Embryonic facial prominence (tissue), 1 donor: ENCODE measurements at regions not wholly inside any gene's neighbourhood (a gene's known extent, or its start where the extent isn't known, plus 50 kb on each side); places are given as distances from the start of the nearest gene placed in this dataset.
"Not testable (repeated sequence)": the region's sequence is repeated elsewhere in the genome, so short reads cannot be mapped to it uniquely, and the experiment has no call there.

Experiments
- DNase-seq: peaks from one replicate; pipeline ENCODE4 v3.0.0-alpha.2; 2016; ENCODE audit errors: extremely low spot score

DNA sequence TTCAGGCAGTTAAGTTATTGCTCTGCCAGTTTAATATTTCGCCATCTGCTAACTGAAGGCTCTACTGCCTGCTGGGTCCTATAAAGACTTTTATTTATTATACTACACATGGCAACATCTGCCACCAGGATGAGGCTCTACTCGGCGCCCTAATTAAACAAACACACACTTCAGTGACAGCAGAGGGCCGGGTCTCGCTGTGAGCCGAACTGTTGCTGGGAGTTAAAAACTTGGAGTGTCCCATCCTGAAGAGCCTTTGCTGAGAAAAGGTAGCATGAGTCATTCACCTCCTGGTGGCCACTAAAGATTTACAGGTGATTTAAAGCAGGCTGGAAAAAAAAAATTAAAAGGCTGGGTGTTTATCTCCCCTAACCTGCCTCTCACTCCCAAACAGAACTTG lies 183.7 kb downstream of the NPIPA8 start:
- not testable (repeated sequence) for DNase-seq

DNA sequence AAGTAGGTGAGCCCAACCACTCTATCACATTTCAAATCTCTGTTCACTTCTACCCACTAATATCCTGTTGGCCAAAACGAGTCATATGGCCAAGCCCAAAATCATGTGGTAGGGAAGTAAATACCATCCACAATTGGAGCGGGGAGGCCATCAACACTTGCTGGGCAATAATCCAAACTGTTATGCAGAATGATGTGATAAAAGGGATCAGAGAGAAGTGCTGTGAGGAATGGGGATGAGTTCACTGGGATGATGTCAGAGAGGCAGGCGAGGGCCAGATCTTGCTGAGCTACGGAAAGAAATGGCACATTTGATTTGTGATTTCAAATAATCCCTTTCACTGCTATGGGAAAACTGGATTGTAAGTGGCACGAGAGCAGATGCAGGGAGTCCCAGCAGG lies 188.4 kb downstream of the NPIPA8 start:
- DNase-seq, result not testable (repeated sequence)

DNA sequence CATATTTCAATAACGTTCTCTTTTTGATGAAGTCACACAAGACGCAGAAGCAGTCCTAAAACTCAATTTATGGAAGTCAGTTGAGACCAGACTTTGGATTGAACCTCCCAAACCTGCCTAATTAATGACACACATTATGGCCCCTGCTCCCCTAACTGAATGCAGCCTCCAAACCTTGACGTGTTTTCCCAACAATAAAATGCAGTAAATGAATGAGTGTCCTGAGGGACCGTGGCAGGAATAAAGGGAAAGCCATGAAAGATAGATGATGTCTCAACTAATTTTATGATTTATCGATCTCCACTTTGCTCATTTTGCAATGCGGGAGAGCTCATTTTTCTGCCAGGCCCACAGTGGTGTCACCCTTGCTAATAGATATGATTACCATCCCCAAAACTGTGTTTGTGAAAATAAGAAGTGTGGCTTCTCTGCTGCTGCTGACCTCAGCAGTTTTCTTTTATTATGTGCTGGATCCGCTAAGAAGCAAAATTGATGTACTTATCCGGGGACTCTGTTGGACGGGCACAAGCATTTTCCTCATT lies 189.9 kb downstream of the NPIPA8 start:
- DNase-seq, result not testable (repeated sequence)

DNA sequence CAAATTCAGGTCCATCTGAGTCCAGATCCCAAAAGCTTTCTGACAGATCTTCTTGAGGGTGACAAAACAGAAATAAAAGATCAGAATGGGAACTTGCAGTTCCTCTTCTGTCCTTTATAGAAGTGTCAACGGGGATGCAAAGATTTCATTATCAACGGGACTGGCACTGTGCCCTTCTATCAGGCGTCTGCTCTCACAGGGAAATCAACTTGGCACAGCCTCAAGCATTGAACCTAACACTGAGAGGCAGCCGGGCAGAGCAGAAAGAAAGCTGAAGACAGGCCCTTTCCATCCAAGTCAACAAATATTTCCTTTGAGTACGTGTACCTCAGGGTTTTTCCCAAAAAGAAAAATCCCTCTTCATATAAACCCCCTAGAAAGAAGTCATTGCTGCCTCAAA lies 194.5 kb downstream of the NPIPA8 start:
- not testable (repeated sequence) for DNase-seq

DNA sequence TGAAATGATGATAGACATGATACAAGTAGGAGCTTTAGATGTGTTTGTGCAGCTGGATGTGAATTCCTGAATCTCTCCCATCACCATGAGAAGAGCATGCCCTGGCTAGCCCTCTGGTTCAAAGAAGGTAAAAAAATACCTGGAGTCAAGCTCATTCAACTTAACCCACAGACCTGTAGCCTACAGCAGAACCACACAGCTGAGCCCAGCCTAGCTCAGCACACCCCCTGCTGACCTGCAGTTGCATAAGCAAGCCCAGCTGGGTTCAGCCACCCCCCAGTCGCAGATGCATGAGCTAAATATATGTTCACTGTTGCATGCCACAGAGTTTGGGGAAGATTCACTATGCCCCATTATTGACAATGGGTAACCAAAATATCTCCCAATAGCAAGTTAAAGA lies 200.2 kb downstream of the NPIPA8 start:
- DNase-seq, result not testable (repeated sequence)

DNA sequence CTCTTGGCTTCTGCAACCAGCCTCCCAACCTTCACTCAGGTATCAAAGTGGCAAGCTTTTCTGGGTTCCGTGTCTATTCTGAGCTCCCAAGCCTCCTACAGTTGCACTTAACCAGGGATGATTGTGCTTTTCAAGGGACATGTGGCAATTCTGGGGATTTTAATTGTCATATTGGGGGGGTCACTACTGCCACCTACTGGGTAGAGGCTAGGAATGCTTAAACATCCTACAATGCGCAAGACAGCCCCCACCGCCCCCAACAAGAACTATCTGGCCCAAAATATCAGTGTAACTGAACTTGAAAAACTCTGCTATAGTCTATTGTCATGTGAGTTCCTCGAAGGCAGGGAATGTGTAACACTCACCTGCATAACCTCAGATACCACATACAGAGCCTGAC lies 201.5 kb downstream of the NPIPA8 start:
- DNase-seq, result not testable (repeated sequence)

DNA sequence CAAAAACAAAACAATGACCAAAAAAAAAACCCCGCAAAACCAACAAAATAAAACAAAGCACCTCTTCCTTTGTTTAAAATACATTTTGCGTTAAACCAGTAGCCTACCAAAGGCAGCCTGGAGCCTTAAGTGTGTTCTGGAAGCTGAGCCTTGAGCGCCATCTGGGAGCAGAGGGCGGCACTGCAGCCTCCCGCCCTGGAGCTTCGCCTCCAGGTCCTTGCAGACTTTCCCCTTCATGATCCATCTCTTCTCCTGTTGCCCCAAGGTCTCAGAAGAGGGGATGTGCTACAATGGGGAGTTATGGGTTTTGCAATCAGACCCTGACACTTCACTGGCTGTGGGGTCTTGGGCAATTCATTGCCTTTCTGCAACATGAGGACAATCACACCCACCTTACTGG lies 204.9 kb downstream of the NPIPA8 start:
- not testable (repeated sequence) for DNase-seq

DNA sequence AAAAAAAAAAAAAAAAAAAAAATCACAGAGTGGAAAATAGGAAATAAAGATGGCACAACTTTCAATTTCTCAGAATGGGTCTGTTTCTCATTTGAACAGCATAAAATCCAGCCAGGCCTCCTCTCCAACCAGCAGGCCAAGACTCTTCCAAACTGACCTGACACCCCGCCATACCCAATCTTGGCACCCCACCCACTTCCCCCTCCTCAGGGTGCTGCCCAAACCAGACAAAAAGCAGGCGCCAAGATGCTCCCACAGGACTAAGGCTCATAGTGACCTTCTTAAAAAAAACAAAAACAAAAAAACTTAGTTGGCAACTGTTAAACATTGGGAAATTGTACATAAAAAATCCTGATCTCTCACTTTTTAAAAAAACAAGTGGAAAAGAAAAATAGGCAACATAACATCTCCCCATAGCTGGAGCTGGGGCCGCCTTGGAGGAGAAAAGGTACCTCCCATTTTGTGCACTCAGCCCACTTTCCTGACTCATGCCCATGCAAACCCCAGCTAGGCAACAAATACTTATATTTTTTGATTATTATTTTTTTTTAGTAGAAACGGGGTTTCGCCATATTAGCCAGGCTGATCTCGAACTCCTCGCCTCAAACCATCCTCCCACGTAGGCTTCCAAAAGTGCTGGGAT lies 205.9 kb downstream of the NPIPA8 start:
- DNase-seq, result not testable (repeated sequence)

DNA sequence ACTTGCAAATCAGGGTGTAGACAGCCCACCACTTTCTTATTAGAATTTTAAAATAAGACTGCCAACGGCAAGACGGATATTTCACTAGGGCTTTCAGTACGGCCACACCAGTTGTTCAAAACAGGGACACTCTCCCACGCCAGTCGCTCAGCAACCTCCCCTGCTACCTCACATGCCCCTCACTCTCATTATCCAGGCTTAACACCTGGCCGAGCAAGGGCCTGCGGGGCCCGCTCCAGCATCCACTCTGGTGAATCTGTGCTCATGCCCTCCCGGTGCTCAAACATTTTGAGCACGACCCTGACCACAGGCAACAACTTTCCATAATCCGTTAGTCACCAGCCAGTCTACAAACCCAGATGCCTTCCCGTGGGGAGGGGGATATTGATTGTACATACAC lies 209.5 kb downstream of the NPIPA8 start:
- not testable (repeated sequence) for DNase-seq

DNA sequence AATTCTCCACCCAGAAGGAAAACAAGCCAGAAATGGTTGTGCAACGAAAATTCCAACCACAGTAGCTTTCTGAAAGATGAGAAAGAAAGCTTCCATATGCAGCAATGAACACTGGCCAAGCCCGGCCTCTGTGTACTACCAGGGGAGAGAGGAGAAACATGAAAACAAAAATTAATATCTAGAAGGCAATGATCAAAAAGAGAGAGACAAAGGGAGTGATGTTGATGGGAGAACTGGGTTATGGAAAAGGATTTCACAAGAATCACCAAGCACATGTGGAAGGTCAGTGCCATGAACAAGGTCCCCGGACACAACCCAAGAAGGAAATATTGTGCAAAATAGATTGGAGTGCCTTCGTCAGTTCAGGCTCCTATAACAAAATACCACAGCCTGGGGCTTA lies 217.4 kb downstream of the NPIPA8 start:
- DNase-seq, result not testable (repeated sequence)

DNA sequence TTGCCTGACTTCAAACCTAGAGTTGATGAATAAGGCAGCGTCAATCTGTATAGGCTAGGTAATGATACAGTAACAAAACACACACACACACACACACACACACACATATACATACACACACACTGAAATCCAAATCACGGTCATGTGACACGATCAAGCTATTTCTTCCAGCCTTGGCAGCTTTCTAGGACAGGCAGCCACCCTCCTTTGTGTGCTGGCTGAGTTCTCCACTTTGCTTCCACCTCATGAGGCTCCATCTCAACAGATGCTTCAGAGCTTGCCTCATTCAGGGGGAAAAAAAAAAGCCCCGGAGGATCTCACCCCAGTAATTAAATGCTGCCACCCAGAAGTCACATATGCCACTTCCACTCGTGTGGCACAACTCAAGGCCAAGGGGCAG lies 217.9 kb downstream of the NPIPA8 start:
- not testable (repeated sequence) for DNase-seq

DNA sequence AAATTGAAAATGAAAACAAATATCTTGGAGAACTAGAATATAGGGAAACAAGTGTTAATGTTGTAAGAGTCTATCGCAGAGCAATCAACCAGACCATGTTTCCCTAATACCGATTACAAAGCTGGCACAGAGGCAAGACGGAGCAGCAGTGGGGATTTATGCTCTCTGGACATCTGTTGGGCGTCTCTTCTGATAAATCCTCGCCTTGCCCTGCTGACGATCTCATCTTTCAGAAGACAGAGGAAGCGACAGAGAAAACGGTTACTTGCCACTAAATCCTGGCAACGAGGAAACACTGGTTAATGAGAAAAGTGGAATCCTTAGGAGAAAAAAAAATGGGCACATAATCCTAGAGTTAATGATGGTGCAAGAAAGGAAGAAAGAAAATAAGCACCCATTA lies 218.5 kb downstream of the NPIPA8 start:
- DNase-seq, result not testable (repeated sequence)

DNA sequence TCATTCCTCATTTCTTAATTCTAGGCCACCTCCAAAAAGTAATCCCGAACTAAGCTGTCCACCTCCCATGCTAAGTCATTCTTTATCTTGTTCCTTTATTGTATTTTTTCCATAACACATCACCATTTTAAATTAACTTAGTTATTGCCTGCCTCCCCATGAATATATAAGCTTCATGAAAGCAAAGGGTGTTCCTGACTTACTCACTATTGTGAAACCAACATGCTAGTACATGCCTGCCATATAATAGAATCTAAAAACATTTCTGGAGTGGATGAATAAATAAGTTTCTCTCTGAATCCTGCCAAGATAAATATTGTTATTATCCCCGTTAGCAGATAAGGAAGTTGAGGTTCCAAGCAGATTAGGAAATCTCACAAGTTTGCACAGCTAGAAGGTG lies 232.1 kb downstream of the NPIPA8 start:
- not testable (repeated sequence) for DNase-seq

DNA sequence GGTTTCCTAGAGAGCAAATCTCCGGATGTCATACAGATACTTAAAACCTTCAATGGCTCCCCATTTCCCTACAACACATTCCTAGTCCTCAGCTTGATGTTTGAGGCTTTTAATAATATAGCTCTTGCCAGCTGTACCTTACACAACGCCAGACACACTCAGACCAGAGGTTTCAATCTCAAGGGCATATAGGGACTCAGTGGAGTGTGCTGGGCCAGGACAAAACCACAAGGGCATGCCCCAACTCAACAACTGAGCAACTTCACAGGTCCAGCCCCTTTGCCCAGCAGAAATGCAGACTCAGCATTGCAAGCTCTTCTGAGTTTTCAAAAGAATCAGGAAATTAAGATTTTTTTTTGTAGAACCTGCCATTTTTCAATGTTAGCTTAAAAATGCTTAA lies 235.5 kb downstream of the NPIPA8 start:
- not testable (repeated sequence) for DNase-seq

DNA sequence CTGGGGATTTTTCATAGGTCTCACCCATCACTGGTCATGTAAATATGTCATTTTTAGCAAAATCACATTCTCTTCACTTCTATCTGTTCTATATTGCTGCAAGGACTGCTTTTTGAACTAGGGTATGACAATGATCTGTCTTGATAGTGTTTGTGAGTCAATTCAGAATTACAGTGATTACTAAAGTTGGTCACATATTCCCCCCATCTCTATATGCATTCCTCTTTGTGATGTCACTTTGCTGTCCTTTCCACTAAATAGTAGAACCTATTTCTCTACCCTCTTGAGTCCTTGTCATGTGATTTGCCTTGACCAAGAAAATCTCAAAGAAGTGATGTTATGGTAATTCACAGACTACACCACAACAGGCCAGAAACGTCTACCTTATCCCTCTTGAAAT lies 243.9 kb downstream of the NPIPA8 start:
- DNase-seq, result not testable (repeated sequence)

DNA sequence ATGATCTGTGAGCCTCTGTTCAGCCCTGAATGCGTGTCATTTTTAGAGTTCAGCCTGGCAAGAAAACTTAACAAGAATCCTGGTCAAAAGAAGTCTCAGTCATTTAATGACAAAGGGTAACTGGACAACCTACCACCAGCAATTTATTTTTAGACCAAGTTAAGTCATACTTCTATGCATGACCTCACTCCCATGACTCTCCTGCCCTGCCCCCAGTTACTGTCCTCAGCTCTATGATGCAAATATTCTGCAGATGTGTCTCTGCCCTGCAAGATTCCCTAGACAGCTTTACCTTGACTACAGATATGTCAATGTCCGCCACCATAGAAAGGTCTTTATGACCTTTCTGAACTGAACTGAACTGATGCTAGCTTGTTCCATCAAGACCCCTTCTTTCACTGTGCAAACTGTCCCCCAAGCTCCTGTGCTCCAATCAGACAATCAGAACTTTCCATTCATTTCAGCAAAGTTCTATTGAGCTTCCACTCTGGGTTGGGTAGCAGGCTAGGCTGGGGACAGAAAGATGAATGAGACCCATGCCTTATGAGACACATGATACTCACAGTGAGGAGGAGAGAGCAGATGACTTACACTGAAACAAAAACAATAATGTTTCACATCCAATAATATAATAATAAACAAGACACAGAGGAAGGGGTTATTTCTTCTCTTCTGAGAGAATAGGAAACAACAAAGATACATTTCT lies 255.7 kb downstream of the NPIPA8 start:
- DNase-seq, result not testable (repeated sequence)

DNA sequence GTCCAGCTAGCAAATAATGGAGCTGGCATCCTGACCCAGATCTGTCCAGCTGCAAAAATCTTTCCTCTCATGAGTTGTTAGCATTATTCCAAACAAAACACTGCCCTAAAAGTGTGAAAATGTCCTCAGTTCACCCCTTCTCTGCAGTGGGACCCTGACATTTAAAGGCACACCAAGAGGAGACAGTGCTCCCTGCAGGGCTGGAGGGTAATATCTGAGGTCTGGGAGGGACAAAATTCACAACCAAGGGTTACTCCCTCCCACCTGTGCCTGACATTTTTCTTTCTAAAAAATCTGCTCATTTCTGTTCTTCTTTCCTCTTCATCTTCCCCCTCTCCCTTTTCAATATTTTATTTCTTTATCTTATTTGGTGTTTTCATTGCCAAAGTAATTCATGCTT lies 258.6 kb downstream of the NPIPA8 start:
- not testable (repeated sequence) for DNase-seq

DNA sequence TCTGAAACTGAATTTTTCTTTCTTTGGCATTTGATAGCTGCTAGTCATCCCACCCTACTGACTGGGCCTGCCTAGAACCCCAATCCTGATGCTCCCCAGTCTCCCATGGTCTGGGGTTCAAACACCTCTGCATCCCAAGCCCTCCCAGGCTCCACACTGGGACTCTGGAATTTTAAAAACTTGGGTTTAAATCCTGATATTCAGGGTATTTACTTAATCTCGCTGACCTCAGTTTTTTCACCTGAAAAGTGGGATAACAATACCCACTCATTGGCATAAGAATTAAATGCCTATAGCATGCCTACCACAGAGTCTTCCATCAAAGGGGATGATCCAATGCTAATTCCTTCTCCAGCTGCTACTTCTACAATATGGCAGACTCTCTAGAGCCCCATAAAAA lies 264.4 kb downstream of the NPIPA8 start:
- no peak for DNase-seq

DNA sequence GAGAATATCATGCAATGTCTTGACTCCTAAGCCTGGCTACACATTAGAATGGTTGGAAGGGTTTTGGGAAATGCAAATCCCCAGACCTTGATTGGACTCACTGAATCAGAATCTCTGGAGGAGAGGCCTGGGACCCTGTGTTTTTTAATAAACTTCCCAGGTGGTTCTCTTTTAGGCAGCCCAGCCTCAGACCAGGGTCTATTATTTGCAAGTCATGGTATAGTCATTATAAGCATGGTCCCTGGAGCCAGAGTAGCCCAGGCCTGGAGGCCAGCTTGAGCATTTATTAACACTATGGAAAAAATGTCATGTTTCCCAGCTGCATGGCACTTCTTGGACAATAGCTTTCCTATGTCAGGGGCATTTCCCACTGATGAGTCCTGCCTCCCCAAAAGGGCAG lies 266.9 kb downstream of the NPIPA8 start:
- DNase-seq, result no peak

DNA sequence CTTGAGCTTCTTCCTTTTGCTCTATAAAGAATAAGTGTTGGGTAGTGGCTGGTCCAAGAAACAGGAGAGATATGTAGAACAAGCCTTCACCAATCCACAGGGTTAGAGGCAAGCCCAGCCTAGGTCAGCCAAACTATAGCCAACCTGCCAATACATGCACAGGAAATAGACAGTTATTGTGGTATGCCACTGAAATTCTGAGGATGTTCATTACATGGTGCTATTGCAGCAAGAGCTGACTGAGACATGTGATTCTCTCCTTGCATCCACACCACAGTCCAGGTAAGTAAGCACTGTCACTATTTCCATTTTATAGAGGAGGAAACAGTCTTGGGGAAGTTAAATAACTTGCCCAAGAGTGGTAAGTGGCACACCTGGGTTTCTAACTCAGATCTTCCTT lies 268.1 kb downstream of the NPIPA8 start:
- DNase-seq, result no peak

DNA sequence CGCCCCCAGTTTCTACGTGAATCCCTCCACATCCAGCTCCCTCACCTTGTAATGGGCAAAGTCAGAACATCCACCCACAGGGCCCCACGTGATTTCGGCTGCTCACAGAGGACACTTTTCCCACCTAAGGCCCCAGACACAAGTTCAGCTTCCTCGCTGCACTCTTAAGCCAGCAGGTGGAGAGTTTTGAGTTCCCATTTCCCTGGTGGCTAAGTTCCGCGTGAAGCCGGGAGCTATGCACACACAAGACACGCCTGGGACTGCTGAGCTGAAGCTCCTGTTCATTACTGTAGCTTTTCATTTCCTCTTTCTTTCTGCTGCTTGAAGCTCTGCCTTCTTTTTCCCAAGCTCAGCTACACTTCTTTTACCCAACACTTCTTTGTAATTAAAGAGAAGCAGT lies 273.8 kb downstream of the NPIPA8 start:
- no peak for DNase-seq

DNA sequence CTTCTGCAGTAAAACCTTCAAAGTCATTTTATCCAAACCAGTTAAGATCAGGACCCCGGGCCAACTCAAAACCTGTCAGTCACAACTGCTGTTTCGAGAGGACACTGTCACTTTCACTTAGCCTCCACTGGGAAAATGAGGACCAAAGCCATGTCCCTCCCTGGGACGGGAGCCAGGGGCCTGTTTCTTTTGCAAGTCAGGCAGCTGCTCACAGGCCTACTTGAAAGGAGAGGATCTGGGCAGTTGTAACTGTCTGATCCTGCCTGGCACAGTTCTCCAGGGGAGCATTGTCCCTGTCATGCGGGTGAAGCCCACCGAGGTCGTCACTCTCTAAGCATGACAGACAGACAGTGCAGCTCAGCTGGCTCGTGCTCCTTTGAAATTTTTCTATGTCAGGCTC lies 276.2 kb downstream of the NPIPA8 start:
- no peak for DNase-seq

DNA sequence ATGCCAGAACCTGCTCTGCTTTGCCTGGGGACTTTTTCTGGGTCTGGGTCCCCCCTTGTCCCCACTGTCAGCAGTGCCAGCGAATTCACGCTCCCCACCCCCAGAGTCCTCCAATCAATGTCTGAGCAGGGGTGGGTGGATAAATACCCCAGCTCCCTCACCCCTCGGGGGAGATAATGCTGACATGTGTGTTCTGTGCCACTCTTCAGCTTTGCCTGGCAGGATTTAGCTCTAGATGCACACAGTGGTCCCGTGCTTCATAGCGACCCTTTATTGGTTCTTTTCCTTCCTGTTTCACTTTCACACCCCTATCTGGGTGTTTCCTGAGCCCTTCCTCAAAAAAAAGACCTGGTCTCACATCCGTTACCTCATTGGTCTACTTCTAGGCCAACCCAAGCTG lies 277.0 kb downstream of the NPIPA8 start:
- no peak for DNase-seq
